HG03108 (cell line): ENCODE measurements at regions not wholly inside any gene's neighbourhood (a gene's known extent, or its start where the extent isn't known, plus 50 kb on each side); places are given as distances from the start of the nearest gene placed in this dataset.
A peak's percentile ranks its signal among the peaks of the same experiment; 100 is the strongest.

Experiments used
- ATAC-seq: cut with Tn5 transposase; IDR thresholded peaks from one replicate; pipeline ENCODE4 v1.9.1; 2021; ENCODE audit warnings: moderate library complexity; ENCODE audit not compliant: unreplicated experiment

GRCh38 chr6:87938287-87938686, 109.4 kb upstream of the SPACA1 start:
- ATAC-seq = no peak

DNA sequence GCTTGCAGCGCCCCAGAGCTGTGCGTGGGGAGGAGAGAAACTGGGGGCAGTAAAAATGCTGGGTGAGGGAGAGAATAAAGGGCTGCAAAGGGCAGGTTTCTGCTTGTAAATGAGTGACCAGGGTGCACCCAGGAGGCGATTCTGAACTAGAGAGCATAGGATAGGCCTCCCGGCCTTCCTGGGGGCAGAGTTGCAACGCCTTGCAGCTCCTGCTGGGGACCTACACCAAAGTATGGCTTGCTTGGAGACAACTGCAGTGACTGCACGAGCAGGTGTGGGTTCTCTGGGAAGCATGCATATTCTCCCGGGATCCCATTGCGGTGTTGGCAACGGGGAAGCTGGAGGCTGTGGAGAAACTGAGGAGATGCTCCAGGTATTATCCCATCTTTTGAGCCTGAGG, 111.6 kb upstream of the SPACA1 start:
- no peak for ATAC-seq

DNA sequence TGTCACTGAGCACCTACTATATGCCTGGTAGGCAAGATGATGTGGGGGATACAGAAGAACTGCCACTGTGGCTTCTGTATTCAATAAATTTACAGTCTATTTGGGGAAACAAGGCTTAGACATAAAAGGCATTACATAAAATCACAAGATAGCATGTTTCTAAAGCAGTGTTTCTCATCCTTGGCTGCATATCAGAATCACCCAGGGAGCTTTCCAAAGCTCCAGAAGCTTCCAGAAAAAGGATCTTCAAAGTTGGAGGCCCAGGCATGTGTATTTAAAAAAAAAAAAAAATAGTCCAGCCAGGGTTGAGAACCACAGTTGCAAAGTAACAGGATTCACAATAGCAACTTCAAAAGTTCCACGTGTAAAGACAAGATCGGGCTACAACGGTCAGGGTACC, 112.4 kb upstream of the SPACA1 start:
- no peak for ATAC-seq

DNA sequence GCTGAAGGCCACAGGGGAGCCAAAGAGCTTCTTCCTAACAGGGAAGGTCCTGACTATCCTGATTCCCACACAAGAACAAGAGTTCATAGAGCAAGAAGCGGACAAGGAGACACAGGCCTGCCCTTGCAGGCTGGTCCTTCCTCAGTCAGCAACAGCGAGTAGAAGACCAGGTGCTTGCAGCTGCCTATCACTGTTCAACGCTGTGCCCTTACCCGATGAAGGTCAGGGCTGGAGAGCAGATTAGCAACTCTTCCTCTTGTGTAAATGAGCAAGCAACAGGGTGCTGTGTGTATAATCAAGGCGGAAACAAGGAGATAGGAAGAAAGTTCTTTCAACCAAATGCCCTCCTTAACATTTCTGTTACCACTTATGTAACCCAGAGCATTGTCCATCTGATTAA, 115.3 kb upstream of the SPACA1 start:
- no peak for ATAC-seq

DNA sequence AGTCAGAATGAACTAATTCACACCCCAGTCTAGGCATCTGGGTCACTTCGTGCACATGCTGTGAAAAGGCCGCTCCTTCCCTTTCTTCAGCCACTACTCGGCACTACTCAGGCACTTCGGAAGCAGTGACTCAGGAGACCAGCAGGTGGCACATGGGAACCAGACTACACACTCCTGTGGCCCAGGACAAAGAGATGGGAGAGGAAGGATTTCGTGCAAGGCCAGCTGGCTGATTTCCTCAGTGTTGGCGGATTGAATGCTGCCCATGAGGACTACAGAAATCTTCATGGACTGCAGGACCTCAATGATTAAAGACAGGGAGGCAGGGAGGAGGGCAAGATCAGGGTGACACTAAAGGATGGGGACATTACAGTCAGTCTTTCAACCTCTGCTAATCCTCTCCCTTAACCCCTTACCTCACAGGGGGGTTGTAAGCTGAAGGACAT, 117.8 kb upstream of the SPACA1 start:
- ATAC-seq = peak; percentile 46

DNA sequence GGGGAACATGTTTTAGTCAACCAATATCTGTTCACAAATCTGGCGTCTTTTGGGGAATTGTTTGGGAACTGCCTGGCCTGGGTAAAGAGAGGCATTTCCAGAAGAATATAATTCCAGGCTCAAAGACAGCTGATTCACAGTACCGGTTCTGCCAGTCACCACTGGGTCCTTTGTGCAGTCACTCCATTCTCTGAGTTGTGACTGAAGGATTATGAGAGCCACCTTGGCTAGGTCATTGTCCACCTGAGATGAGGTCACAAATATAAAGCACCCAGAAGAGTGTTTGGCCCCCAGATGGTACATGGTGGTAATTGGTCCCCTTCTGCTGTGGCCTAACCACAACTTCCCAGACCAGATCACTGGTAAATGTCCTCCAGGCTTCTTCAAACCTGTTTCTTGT, 121.0 kb upstream of the SPACA1 start:
- ATAC-seq = no peak

GRCh38 chr6:87926072-87926471, 121.6 kb upstream of the SPACA1 start:
- no peak for ATAC-seq

DNA sequence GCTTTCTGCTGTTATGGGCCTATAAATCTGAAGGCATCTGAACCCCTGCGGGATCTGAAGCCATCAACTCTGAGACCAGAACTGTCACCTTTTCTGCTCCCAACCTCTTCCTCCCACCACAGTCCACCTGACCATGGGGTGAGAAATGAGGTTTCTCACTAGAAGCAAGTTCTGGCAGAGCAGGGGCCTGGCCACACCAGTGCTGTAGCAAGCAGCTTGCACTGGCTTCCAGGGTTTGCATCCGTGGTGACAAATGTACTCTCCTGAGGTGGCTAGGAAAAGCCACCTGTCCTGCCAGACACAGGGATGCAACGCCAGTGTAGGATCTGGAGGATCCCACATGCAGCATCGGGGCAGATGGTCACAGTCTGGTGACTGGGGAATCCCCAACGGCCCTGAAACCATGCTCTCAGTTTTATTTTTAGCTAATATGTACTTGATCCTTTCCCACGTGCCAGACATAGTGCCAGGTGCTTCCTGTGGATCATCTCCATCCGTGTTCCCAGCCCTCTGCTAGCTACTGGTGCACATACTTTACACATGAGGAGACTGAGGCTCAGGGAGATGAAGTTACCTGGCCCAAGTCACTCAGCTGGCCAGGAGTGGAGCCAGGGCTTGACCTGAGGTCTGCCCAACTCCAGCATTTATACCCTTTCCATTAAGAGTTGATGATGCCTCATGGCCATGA, 122.1 kb upstream of the SPACA1 start:
- peak; percentile 52 for ATAC-seq

- ATAC-seq = no peak
Observed at GRCh38 chr6:87923389-87924050, 124.1 kb upstream of the SPACA1 start.

DNA sequence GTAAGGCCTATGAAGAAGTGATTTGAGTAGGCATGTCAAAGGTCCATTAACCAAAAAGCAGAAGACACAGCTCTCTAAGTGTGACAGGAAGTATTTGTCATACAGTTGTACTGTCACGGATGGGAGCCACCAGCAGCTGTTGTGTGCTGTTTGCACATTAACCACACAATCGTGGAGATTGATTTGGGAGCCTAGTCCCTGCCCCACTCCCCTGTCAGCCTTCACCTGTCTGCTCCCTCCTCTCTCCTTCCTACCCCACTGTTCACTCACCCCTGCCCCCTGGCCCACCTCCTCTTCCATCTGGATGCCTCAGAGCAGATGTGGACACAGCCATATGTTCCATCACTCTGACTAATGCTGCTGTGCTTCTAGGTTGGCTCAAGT, 124.7 kb upstream of the SPACA1 start:
- ATAC-seq = peak; percentile 70

GRCh38 chr6:87922196-87922946, 125.3 kb upstream of the SPACA1 start:
- peak; percentile 1 for ATAC-seq

DNA sequence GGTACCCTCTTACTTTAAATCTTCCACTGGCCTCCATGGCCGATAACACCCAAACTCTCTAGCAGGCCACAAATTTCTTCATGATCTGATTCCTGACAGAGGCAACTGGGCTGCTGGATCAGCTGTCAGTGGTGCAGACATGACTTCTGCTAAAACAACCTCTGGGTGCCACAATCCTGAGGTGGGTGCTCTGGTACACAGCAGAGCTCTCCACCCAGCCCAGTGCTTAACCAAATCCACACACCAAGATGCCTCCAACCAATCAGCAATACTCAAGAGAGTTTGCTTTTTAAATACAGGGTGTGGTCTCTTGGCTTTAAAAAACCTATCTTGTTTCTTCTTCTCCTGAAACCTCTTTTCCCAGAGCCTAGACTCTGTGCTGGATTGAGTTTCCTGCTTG, 126.6 kb upstream of the SPACA1 start:
- ATAC-seq = no peak

DNA sequence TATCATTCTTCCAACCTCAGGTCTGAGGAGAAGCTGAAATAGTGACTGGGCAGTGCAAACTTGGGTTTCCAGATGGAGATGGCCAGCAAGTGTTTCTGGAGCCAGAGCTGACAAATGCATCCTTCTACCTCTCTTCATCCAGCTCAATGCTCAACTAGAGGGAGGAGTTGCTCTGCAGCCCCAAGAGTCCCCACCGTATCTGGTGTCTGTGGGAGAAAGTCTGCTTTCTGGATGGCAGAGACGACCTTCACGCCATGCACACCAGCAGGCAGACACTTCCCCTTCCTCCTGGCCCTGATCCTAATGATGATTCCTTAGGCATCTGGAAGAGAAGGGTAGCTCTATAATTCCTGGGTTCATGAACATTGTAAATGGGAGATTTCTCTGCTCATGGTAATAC, 127.4 kb upstream of the SPACA1 start:
- no peak for ATAC-seq

DNA sequence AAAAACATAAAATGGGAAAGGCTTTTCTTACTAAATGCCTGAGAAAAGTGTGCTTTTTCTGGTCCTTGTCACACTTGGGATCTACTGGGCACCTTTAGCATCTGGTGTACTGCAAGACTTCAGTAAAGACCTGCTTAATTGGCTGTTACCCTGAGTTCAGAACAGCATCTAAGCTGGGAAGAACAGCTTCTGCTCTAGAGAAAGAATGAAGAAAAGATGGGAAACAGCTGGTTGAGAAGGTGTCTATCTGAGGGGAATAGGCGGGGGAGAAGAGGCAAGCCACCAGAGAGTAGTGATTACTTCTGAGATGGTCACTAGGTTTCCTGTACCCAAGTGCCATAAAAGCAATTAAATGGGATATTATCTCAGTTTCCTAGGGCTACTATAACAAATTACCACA, 128.2 kb upstream of the SPACA1 start:
- no peak for ATAC-seq

DNA sequence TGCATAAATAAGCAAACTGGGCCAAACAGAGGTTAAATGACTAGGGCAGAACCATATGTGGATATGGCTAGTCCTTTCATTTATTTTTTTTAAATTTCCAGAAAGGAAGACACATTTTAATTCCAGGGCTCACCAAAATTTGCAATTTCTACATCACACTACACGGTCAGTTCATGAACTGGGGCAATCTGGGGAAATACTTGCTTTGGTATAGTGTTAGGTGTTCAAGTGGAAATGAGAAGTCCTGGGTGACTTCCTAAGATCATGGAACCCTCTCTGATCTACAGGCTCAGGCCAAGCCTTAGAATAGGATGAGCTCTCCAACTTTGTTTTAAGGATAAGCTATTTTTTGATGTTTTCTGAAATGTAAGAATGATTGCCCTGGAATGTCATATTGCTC, 128.6 kb upstream of the SPACA1 start:
- ATAC-seq = no peak

DNA sequence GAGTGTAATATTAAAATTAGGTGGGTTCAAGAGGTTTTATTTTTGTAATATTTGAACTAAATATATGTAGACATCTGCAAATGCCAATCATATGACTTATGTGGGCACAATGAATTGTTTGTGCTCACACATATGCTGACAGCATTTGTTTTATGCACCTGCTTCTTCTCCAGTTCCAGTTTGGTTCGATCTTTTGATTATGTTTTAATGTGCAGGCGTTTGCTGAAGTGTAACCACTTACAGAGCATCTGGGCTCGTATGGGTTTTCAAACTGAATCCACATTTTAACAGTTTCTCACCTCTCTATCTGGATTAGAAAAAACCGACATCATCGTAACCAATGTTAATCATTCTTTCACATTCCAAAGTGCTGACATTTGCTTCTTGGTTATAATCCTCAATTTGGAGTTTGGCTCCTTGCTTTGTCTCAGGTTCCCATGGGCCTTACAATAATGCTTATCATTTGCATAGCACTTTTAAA, 129.1 kb upstream of the SPACA1 start:
- ATAC-seq = no peak

DNA sequence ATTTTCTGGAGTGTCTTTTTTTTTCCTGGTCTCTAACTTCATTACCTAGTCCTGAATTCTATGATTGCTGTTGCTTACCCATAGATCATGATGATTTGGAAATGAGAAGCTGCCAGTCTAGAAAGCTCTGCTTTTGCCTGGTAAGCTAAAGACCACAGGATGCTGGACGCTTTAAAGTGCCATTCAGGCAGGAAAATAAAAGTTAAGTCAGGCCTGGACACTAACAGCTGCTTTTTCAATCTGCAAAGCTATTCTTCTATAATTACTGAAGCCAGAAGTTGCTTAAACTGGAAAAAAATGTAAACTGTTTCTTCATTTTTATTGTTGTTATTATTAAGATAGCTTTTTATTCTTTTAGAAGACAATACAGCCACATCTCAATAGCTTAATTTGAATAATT, 129.8 kb upstream of the SPACA1 start:
- ATAC-seq = no peak

- ATAC-seq = no peak
Observed at GRCh38 chr6:87916446-87916845, 131.2 kb upstream of the SPACA1 start.

DNA sequence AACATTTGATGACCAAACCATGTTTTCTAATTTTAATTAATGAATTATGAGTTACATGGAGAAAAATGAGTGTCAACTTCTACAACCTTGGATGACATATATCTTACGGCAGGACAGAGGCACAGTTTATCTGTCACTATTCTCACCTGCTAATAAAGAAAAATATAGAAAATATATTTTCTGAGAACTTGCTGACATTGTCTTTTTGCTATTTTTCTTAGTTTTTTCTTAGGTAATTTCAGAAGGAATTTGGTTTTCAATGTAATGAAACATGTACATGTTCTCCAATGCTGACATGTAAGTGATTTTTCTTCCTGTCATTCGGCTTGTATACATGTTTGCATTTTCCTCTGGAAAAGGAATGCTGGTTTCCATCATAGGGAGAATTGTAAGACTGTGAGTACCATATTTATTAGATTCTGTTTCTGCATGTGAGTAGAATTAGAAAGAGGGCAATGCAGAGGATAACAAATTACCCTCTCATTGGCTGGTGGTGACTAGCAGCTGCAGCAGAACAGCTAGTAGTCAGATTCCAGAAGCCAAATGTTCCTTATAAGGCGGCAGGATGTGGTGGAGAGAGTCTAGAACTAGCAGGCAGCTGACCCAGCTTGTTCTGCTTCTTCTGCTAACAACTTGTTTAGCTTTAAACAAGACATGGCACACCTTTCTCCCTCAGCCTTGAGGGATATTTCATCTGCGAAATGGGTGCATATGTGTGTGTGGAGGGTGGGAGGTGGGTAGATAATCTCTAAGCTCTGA, 132.8 kb upstream of the SPACA1 start:
- no peak for ATAC-seq

- ATAC-seq = no peak
Observed at GRCh38 chr6:87913974-87914373, 133.7 kb upstream of the SPACA1 start.

GRCh38 chr6:87912102-87912501, 135.5 kb upstream of the SPACA1 start:
- no peak for ATAC-seq
